ENCODE measurements at regions not wholly inside any gene's neighbourhood (a gene's known extent, or its start where the extent isn't known, plus 50 kb on each side); places are given as distances from the start of the nearest gene placed in this dataset.
A peak's percentile ranks its signal among the peaks of the same experiment; 100 is the strongest.

- no peak for TF ChIP-seq POLR2A (IDR thresholded peaks at IDR 0.05)
- TF ChIP-seq CTCF (IDR thresholded peaks at IDR 0.05): no peak
- DNase-seq (ENCODE audit: low spot score in 2 of 2): peak in 1 of 2 donors; percentile 56
- intact Hi-C loops (cut with DNase I; ENCODE audit: low total_unique reads): no loop called here
- no peak overlapping the region for H3K4me3 ChIP-seq (ENCODE audit: low read depth, poor library complexity, severe bottlenecking)
- WGBS, 2 donors: 76 to 85% methylated on average over 13 of the region's 13 CpGs
Measured at GRCh38 chr17:74149597-74150427, 53.7 kb upstream of the RPL38 start.

GRCh38 chr17:74150428-74151025, 53.0 kb upstream of the RPL38 start:
- whole genome bisulfite sequencing, 2 donors: 77 to 83% methylated on average over 14 of the region's 14 CpGs
- intact Hi-C loops (cut with DNase I; ENCODE audit: low total_unique reads): no loop called here
- H3K4me3 ChIP-seq (ENCODE audit: low read depth, poor library complexity, severe bottlenecking): no peak overlapping the region
- TF ChIP-seq POLR2A (IDR thresholded peaks at IDR 0.05) (no peak), CTCF (IDR thresholded peaks at IDR 0.05) (no peak)
- peak in 1 of 2 donors; percentile 77 for DNase-seq (ENCODE audit: low spot score in 2 of 2)

GRCh38 chr17:74151551-74152315, 51.7 kb upstream of the RPL38 start:
- intact Hi-C loops (cut with DNase I; ENCODE audit: low total_unique reads): no loop called here
- WGBS, 2 donors: 90 to 92% methylated on average over 18 of the region's 18 CpGs
- TF ChIP-seq POLR2A (IDR thresholded peaks at IDR 0.05) (no peak), CTCF (IDR thresholded peaks at IDR 0.05) (no peak)
- DNase-seq (ENCODE audit: low spot score in 2 of 2): peak in 1 of 2 donors; percentile 72
- no peak overlapping the region for H3K4me3 ChIP-seq (ENCODE audit: low read depth, poor library complexity, severe bottlenecking)

- intact Hi-C loops (cut with DNase I; ENCODE audit: low total_unique reads): no loop called here
- TF ChIP-seq POLR2A (IDR thresholded peaks at IDR 0.05) (no peak), CTCF (IDR thresholded peaks at IDR 0.05) (no peak)
- H3K4me3 ChIP-seq (ENCODE audit: low read depth, poor library complexity, severe bottlenecking): no peak overlapping the region
- 34 to 38% methylated on average over 12 of the region's 12 CpGs for WGBS, 2 donors
- DNase-seq (ENCODE audit: low spot score in 2 of 2): peak in 1 of 2 donors; percentile 72
Measured at GRCh38 chr17:74152591-74153455, 50.7 kb upstream of the RPL38 start.

GRCh38 chr17:74153456-74153810, 50.0 kb upstream of the RPL38 start:
- no peak overlapping the region for H3K4me3 ChIP-seq (ENCODE audit: low read depth, poor library complexity, severe bottlenecking)
- 82 to 87% methylated on average over 4 of the region's 4 CpGs for WGBS, 2 donors
- intact Hi-C loops (cut with DNase I; ENCODE audit: low total_unique reads): no loop called here
- peak in 1 of 2 donors; percentile 72 for DNase-seq (ENCODE audit: low spot score in 2 of 2)
- TF ChIP-seq POLR2A (IDR thresholded peaks at IDR 0.05) (no peak), CTCF (IDR thresholded peaks at IDR 0.05) (no peak)

Data from lower leg skin (tissue), 4 donors.